Stimulated activated CD4-positive, alpha-beta T cell treated with anti-CD3 and anti-CD28 coated beads, Interleukin-2, amount 100 ng/mL, for 24 hours (primary cell): ENCODE measurements at regions not wholly inside any gene's neighbourhood (a gene's known extent, or its start where the extent isn't known, plus 50 kb on each side); places are given as distances from the start of the nearest gene placed in this dataset.

Source experiments
- DNase-seq, 2 donors: peaks; one replicate each; pipeline ENCODE4 v3.0.0-alpha.2; 2020

- no peak for DNase-seq
These were observed 146.8 kb downstream of the SMAD6 start for GRCh38 chr15:66848686-66849392.

GRCh38 chr15:66849393-66849745, 147.3 kb downstream of the SMAD6 start:
- no peak for DNase-seq

GRCh38 chr15:66849746-66850077, 147.7 kb downstream of the SMAD6 start:
- DNase-seq = no peak

- no peak for DNase-seq
These were observed 148.3 kb downstream of the SMAD6 start for GRCh38 chr15:66850078-66850991.

DNA sequence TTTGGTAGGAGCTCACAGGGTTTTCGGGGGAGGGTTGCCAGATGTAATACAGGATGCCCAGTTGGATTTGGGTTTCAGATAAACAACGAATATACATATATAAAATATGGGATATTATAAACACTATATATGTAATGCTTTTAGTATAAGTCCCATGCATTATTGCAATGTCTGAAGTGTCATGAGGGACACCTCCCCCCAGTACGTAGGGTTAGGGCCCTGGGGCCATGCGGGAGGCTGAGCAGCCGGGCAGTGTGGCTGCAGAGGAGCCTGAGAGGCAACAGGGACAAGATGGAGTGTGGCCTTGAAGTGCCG, 148.9 kb downstream of the SMAD6 start:
- DNase-seq = no peak

- DNase-seq = peak; percentile 79 to 86
These were observed 149.5 kb downstream of the SMAD6 start for GRCh38 chr15:66851311-66852063.

DNA sequence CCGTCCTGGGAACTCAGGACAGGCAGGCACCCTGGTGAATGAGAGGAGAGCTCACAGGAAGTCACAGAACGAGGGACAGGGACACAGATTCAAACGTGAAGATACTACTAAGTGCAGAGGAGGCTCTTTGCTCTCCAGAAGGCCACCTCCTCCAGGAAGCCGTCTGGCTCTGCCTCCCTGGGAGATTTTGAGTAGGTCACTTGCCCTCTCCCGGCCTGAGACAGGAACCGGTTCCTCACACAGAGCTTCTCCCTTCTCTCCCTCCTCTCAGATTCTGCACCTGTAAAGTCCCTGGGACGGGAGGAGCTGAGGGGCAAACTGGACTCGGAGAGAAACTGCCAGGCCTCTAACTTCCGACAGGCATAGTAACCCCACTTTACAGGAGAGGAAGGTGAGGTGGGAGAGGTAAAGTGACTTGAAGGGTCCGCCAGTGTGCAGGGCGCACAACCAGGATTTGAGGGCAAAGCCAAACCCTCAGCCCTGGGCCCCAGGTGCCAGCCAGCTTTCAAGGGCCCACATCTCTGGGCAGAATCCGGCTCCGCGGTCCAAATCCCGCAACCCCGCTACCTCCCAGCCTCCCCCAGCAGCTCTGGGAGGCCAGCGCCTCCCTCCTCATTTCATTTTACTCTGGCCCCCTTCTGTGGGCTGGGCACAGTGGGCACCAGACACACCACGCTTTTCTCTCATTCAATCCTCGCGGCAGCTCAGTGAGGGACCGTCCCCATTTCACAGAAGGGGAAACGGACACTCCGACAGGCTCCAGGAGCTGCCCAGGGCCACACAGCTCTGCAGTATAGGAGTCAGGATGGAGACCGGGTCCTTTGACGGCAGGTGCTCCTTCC, 150.2 kb downstream of the SMAD6 start:
- DNase-seq = no peak

GRCh38 chr15:66854012-66854965, 152.3 kb downstream of the SMAD6 start:
- peak in 1 of 2 donors; percentile 7 for DNase-seq

DNA sequence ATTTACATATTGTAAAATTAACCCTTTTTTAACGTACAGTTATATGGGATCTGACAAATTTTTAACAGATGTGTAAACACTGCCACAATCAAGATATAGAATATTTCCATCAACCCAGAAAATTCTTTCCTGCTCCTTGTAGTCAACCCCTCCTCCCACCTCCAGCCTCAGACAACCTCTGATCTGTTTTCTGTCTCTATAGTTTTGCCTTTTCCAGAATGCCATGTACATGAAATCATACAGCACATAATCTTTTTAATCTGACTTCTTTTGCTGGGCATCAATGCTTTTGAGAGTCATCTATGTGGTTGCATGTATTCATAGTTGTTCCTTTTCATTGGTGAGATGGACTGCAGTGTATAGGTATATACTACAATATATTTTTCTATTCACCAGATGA, 153.0 kb downstream of the SMAD6 start:
- no peak for DNase-seq

- DNase-seq = no peak
These were observed 155.7 kb downstream of the SMAD6 start for GRCh38 chr15:66857694-66858093.

GRCh38 chr15:66858423-66859207, 156.6 kb downstream of the SMAD6 start:
- no peak for DNase-seq

- peak in 1 of 2 donors; percentile 11 for DNase-seq
These were observed 157.7 kb downstream of the SMAD6 start for GRCh38 chr15:66859688-66860253.

GRCh38 chr15:66860844-66861243, 158.8 kb downstream of the SMAD6 start:
- DNase-seq = no peak

DNA sequence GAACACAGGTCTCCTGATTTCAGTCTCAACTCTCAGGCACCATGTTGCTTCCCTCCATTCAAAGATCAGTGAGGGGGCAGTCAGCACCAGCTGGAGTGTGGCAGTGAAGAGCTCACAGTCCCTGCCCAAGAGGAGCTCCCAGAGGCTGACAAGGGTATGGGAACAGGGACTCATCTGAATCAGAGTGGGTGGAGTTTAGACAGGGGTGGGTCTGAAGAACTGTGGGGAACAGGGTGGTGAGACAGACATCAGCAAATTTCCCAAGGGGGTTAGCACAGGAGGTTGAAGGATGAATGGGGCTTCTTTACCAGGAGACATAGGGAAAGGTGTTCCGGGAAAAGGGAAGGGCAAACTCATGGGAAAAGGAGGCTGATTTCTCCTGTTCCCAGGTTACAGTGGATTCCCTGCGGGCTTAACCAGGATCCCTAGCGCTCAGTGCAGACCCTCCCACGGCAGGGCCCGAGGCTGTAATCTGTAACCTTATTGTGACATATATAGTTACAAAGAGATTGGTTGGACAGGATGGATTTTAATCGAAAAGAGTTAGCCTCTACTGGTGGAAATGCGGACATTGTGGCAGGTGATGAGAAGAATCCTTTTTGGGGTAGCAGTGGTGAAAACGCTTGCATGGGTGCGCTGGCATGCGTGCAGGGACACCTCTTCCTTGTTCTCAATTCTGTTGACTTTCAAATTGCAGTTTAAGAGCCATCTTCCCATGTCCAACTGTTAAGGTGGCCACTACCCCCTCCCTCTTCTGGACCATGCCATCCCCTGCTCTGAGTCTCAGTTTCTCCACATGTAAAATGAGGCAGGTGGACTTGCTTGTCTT, 160.3 kb downstream of the SMAD6 start:
- DNase-seq = no peak

DNA sequence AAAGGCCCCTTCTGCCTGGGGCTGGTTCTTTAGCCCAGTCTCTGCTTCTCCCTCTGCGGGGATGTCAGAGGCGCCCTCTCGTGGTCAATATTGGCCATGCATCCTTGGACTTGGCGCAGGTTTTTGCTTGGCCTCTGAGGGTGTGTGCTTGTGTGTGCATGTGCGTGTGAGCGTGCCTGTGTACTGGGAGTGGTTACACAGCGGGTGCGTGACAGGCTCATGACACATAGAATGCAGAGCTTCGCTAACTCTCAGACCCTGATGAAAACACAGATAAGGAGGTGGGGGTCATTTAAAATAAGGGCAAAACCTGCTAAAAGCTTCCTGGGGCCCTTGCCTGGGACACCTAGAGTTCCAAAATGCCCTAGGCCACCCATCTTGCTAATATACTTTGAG, 160.9 kb downstream of the SMAD6 start:
- peak; percentile 81 to 85 for DNase-seq

GRCh38 chr15:66863390-66864085, 161.5 kb downstream of the SMAD6 start:
- no peak for DNase-seq

GRCh38 chr15:66864086-66864830, 162.2 kb downstream of the SMAD6 start:
- no peak for DNase-seq

DNA sequence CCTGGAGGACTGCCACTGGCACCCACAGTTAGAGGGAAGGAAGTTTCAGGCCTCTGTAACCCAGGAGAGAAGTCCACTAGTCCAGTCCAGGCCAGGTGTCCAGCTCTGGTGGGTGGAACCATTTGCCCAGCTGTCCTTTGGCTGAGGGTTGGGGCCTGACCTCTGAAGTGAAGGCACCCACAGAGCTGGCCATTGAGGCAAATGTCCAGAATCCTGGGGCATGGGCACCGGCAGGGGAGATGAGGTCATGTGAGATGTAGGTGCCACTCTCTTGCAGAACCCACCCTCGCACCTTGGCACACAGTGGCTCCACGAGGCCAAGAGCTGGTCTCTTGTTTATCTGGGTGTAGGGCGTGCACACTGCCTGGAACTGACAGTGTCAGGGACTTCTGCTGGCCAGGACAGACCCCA, 162.8 kb downstream of the SMAD6 start:
- no peak for DNase-seq
